Astrocyte of the spinal cord (primary cell): ENCODE measurements at regions not wholly inside any gene's neighbourhood (a gene's known extent, or its start where the extent isn't known, plus 50 kb on each side); places are given as distances from the start of the nearest gene placed in this dataset.

ENCODE experiments used
- DNase-seq: peaks from one replicate; pipeline ENCODE4 v3.0.0; 2011; ENCODE audit warnings: low read depth, low spot score
- H3K4me3 ChIP-seq: 2 replicates; pipeline ENCODE4 v1.5.1; 2011; ENCODE audit warnings: low read depth, mild to moderate bottlenecking, low read length, moderate library complexity
- in situ Hi-C: cut with HindIII; loops from 2 replicates; pipeline ENCODE4 v1.10.0; 2017; ENCODE audit warnings: low sequenced_read_pairs
- TF ChIP-seq, protein P1 (sequence below): IDR thresholded peaks from 2 replicates; pipeline ENCODE4 v1.5.1; 2012; ENCODE audit warnings: low read depth, mild to moderate bottlenecking, low read length, inconsistent platforms

DNA sequence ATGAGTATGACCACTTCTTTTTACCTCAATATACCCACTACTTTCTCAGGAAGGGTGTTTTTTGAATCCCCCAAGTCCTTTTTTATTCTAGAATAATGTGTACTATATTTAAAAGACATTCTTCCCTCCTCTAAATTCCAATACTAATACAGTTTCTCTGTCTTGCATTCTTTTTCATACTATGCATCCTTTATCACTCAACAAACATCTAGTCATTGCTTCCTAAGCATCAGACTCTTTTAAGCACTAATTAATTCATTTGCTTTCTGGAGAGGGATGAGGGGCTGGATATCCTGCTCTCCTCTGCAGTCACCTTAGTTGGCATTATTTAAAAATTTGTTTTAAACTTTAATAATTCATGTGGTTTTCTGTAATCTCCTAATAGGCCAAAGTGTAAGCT lies 838.8 kb downstream of the KCNT2 start:
- no peak for DNase-seq
- TF ChIP-seq, protein P1, sequence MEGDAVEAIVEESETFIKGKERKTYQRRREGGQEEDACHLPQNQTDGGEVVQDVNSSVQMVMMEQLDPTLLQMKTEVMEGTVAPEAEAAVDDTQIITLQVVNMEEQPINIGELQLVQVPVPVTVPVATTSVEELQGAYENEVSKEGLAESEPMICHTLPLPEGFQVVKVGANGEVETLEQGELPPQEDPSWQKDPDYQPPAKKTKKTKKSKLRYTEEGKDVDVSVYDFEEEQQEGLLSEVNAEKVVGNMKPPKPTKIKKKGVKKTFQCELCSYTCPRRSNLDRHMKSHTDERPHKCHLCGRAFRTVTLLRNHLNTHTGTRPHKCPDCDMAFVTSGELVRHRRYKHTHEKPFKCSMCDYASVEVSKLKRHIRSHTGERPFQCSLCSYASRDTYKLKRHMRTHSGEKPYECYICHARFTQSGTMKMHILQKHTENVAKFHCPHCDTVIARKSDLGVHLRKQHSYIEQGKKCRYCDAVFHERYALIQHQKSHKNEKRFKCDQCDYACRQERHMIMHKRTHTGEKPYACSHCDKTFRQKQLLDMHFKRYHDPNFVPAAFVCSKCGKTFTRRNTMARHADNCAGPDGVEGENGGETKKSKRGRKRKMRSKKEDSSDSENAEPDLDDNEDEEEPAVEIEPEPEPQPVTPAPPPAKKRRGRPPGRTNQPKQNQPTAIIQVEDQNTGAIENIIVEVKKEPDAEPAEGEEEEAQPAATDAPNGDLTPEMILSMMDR, result no peak
- in situ Hi-C loops, result no loop called here
- H3K4me3 ChIP-seq, result no peak overlapping the region

DNA sequence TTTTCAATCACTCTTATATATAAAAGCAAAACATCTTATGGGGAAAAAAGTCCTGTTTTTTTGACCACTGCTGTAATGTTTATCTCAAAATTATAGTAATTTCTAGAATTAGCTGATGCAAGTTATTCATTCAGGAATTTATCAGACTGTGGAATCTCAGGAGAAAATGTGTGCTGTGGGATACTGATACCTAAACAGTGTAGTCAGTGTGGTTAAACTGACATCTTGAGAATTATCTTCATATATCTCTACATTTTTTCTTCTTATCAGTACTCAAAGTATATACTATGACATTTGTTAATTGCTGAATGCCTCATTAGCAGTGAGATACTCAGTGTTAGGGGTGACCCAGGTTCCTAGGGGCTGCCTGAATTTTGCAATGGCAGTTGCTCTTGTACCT lies 839.3 kb downstream of the KCNT2 start:
- DNase-seq, result no peak
- in situ Hi-C loops, result no loop called here
- TF ChIP-seq, protein P1, result no peak
- no peak overlapping the region for H3K4me3 ChIP-seq

DNA sequence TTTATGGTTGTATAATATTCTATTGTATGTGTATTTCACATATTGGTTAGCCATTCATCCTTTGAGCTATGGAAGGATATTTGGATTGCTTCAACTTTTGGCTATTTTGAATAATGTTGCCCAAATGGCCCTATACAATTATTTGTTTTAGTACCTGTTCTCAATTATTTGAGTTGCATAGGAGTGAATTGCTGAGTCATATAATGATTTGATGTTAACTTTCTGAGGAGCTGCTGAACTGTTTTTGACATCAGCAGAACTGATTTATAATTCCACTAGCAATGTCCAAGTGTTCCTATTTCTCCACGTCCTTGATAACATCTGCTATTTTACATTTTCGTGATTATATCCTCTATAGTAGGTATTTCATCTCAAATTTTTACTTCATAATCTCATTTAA lies 839.9 kb downstream of the KCNT2 start:
- in situ Hi-C loops, result no loop called here
- no peak for DNase-seq
- no peak overlapping the region for H3K4me3 ChIP-seq
- TF ChIP-seq, protein P1, result no peak

DNA sequence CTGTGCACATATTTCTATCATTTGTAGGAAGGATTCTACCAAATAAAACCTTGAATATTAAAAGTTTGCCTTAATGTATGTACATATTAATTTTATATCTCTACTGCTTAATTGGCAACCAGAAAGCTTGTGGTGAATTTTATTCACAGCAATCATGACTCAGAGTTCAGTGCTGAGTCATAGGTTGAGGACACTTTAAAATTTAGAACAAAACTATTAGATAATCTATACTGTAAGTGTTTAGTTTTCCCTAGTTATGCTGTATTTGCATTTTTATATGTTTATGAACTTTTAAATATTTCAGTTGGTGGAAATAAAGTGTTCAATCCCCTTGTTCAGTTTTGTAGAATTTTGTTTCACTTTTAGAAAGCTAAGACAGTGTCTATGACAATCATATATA lies 841.5 kb downstream of the KCNT2 start:
- peak; percentile 23 for DNase-seq
- in situ Hi-C loops, result no loop called here
- no peak overlapping the region for H3K4me3 ChIP-seq
- TF ChIP-seq, protein P1, result no peak

DNA sequence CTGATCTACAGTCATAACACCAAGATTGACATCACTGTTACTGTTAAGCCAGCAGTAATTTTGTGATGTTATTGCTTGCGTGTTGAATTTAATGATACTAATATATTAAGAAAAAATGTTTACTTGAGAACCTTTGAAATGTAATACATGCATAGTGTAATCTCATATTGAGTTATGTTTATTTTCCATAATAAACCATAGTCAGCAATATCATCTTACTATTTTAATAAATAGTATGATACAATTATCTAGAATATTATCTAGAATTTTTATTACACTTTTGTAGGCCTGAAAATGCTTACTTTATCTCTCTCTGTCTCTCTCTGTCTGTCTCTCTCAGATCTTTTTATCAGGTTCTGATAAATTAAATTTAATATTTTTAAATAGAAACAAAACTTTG lies 843.1 kb downstream of the KCNT2 start:
- no peak for DNase-seq
- in situ Hi-C loops, result no loop called here
- no peak overlapping the region for H3K4me3 ChIP-seq
- TF ChIP-seq, protein P1, result no peak

DNA sequence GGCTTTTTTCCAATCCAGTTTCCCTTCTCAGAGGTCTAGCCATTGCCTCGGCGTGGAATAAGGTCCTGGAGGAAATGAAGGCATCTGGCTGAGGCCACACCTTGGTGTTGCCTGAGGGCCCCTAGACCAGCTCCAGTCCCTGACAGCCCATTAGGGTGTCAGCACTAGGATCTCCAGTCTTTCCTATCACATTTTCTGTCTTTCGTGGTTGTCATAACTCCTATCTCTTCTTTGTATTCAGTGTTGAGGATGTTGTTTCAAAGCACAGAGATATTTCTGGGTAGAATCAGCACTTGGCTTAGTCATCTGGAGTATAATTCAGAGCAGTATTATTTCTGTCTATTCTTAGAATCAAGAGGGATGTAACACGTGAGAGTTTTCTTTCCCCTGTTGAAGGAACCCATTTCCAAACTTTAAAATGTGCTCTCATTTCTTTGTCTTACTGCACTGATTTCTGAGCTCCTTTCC lies 844.3 kb downstream of the KCNT2 start:
- DNase-seq, result no peak
- TF ChIP-seq, protein P1, result no peak
- no peak overlapping the region for H3K4me3 ChIP-seq
- in situ Hi-C loops, result no loop called here

DNA sequence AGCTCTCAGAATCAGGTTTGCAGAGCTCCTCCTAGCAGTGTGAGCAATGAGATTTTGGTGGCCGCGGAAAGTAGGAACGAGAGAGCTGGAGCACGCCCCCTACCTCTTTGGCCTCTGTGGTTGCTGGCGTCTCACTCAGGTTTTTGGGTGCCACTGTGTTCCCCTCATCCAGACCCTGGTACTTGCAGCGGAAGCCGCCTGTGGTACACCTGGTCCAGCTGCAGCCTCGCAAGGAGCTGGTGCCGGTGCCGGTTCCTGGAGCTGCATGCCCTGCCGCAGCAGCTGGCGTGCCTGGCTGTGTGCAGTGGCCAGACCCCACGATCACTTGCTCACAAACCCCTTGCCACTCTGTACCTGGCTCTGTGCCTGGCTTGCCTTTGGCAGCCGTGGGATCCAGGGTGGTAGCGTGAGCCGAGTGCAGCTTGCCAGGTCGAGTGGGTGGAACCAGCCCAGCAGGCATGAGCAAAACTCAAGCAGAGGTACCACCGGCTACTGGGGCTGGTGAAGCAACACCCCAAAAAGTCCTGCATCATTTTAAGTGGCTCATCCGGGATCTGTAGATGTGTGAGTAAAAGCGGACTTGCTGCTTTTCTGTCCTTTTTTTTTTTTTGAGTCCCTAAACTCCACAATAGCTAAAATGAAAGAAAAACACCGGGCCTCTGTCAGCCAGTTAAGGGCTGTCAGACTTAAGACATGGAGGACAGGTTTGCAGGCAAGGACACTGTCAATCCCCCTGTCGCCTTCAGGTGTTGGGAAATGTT lies 844.9 kb downstream of the KCNT2 start:
- H3K4me3 ChIP-seq, result no peak overlapping the region
- in situ Hi-C loops, result no loop called here
- TF ChIP-seq, protein P1, result no peak
- DNase-seq, result no peak
